ELR (cell line): ENCODE measurements at regions not wholly inside any gene's neighbourhood (a gene's known extent, or its start where the extent isn't known, plus 50 kb on each side); places are given as distances from the start of the nearest gene placed in this dataset.

Experiments used
- DNase-seq: peaks from one replicate; pipeline ENCODE4 v3.0.0-alpha.2; 2015; ENCODE audit warnings: low read depth

GRCh38 chrY:12576278-12576677, 124.8 kb upstream of the USP9Y start:
- DNase-seq = no peak

DNA sequence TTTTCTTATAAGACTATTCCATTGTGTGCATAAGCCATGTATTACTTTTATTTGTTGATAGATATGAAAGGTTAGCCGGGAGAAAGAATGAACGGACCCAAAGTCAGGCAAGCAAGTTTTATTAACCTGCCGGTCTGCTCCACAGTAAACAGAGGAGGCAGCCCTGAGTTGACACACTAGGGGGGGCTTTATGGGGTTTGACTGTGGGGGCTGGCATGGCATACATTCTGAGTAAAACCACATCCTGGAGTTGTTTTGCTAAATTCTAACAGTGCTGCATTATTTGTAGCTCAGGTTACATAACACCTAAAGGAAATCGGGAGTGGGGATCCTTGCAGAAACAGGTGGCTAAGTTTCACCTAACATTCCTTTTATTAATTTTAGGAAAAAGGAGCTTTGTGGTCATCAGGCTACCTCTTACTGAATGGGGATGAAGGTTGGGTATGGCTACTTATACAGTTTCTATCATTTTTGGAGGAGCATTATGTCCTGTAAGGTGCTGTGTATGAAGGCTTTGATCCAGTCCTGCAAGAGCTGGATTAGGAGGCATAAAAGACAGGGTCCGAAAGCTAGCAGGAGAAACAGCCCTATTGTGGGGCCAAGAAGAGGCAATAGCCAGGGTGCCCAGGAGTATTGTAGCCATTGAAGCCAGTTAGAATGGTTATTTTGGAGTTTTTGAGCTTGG, 107.4 kb upstream of the USP9Y start:
- no peak for DNase-seq

GRCh38 chrY:12598783-12599182, 102.2 kb upstream of the USP9Y start:
- peak; percentile 3 for DNase-seq

- DNase-seq = no peak
Observed at GRCh38 chrY:12605426-12605825, 95.6 kb upstream of the USP9Y start.

DNA sequence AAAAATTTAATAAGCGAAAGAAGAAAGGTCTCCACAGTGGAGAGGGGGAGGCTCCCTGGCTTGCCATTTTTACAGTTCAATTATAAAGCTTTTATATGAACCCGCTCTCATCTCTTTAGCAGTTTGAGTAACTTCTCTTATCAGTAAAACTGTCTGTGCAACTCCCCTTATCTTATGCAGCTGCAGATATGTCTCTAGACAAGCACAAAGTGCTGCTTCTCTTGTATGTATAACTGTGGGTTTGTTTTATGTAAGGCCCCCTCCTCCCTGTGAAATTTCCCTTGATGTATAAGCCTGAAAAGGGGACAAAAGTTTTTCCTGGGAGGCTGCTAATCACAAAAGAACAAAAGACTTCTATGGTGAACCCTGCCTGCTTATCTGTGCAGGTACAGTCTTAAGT, 90.2 kb upstream of the USP9Y start:
- no peak for DNase-seq

GRCh38 chrY:12615733-12616446, 85.1 kb upstream of the USP9Y start:
- no peak for DNase-seq

GRCh38 chrY:12621454-12622081, 79.5 kb upstream of the USP9Y start:
- peak; percentile 56 for DNase-seq

GRCh38 chrY:12623204-12623603, 77.8 kb upstream of the USP9Y start:
- DNase-seq = peak; percentile 20

DNA sequence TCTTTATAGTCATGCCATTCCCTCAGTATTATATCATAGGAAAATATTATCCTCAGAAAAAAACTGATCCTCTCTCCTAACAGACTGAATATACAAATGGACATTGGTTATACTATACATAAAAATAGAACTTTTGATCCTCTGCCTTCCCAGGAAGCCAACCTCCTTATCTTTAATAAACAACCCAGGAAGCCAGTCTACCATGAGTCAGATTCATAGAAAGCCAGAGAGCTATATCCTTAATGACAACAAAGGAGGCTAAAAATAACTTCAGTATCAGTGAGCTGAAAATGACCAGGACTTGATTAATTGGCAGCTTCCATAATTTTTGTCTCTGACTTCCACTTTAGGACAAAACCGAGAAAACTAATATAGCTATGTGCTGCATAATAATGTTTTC, 58.0 kb upstream of the USP9Y start:
- DNase-seq = peak; percentile 50

- peak; percentile 41 for DNase-seq
Observed at GRCh38 chrY:12643693-12644348, 57.2 kb upstream of the USP9Y start.

- peak; percentile 15 for DNase-seq
Observed at GRCh38 chrY:12651095-12651494, 49.9 kb upstream of the USP9Y start.
